ENCODE measurements at regions not wholly inside any gene's neighbourhood (a gene's known extent, or its start where the extent isn't known, plus 50 kb on each side); places are given as distances from the start of the nearest gene placed in this dataset.

GRCh38 chr4:124591637-124592036, 120.9 kb downstream of the ANKRD50 start:
- Histone ChIP-seq H3K9me3 (ENCODE audit: control insufficient read depth, low read length) (no peaks in the 10 kb centered on the region), H3K4me1 (ENCODE audit: control insufficient read depth, insufficient read depth, low read length, poor library complexity, severe bottlenecking) (no peaks in the 10 kb centered on the region), H3K4me3 (ENCODE audit: insufficient read depth, low read depth, low read length, poor library complexity, severe bottlenecking) (no peak overlapping the region), H3K27me3 (replicated peaks; ENCODE audit: control insufficient read depth, insufficient read depth, low read length, poor library complexity, severe bottlenecking) (no peaks in the 10 kb centered on the region), H3K27ac (ENCODE audit: insufficient read depth, low read length, poor library complexity, severe bottlenecking) (no peak overlapping the region), H3K36me3 (ENCODE audit: control insufficient read depth, insufficient read depth, low read length) (no peaks in the 10 kb centered on the region)
- DNase-seq = no peak

- Histone ChIP-seq H3K27ac (ENCODE audit: insufficient read depth, low read length, poor library complexity, severe bottlenecking) (no peak overlapping the region), H3K4me1 (ENCODE audit: control insufficient read depth, insufficient read depth, low read length, poor library complexity, severe bottlenecking) (no peaks in the 10 kb centered on the region), H3K36me3 (ENCODE audit: control insufficient read depth, insufficient read depth, low read length) (no peaks in the 10 kb centered on the region), H3K9me3 (ENCODE audit: control insufficient read depth, low read length) (no peaks in the 10 kb centered on the region), H3K4me3 (ENCODE audit: insufficient read depth, low read depth, low read length, poor library complexity, severe bottlenecking) (no peak overlapping the region), H3K27me3 (replicated peaks; ENCODE audit: control insufficient read depth, insufficient read depth, low read length, poor library complexity, severe bottlenecking) (no peaks in the 10 kb centered on the region)
- no peak for DNase-seq
These were observed 119.0 kb downstream of the ANKRD50 start for GRCh38 chr4:124593494-124593893.

GRCh38 chr4:124594945-124595344, 117.6 kb downstream of the ANKRD50 start:
- Histone ChIP-seq H3K27ac (ENCODE audit: insufficient read depth, low read length, poor library complexity, severe bottlenecking) (no peak overlapping the region), H3K4me3 (ENCODE audit: insufficient read depth, low read depth, low read length, poor library complexity, severe bottlenecking) (no peak overlapping the region), H3K9me3 (ENCODE audit: control insufficient read depth, low read length) (no peaks in the 10 kb centered on the region), H3K4me1 (ENCODE audit: control insufficient read depth, insufficient read depth, low read length, poor library complexity, severe bottlenecking) (no peaks in the 10 kb centered on the region), H3K36me3 (ENCODE audit: control insufficient read depth, insufficient read depth, low read length) (no peaks in the 10 kb centered on the region), H3K27me3 (replicated peaks; ENCODE audit: control insufficient read depth, insufficient read depth, low read length, poor library complexity, severe bottlenecking) (no peaks in the 10 kb centered on the region)
- no peak for DNase-seq

GRCh38 chr4:124596816-124597215, 115.7 kb downstream of the ANKRD50 start:
- DNase-seq = no peak
- Histone ChIP-seq H3K36me3 (ENCODE audit: control insufficient read depth, insufficient read depth, low read length) (no peaks in the 10 kb centered on the region), H3K27ac (ENCODE audit: insufficient read depth, low read length, poor library complexity, severe bottlenecking) (no peak overlapping the region), H3K9me3 (ENCODE audit: control insufficient read depth, low read length) (no peaks in the 10 kb centered on the region), H3K4me1 (ENCODE audit: control insufficient read depth, insufficient read depth, low read length, poor library complexity, severe bottlenecking) (no peaks in the 10 kb centered on the region), H3K27me3 (replicated peaks; ENCODE audit: control insufficient read depth, insufficient read depth, low read length, poor library complexity, severe bottlenecking) (no peaks in the 10 kb centered on the region), H3K4me3 (ENCODE audit: insufficient read depth, low read depth, low read length, poor library complexity, severe bottlenecking) (no peak overlapping the region)

- Histone ChIP-seq H3K36me3 (ENCODE audit: control insufficient read depth, insufficient read depth, low read length) (no peaks in the 10 kb centered on the region), H3K27me3 (replicated peaks; ENCODE audit: control insufficient read depth, insufficient read depth, low read length, poor library complexity, severe bottlenecking) (no peaks in the 10 kb centered on the region), H3K4me1 (ENCODE audit: control insufficient read depth, insufficient read depth, low read length, poor library complexity, severe bottlenecking) (no peaks in the 10 kb centered on the region), H3K4me3 (ENCODE audit: insufficient read depth, low read depth, low read length, poor library complexity, severe bottlenecking) (no peak overlapping the region), H3K27ac (ENCODE audit: insufficient read depth, low read length, poor library complexity, severe bottlenecking) (no peak overlapping the region), H3K9me3 (ENCODE audit: control insufficient read depth, low read length) (no peaks in the 10 kb centered on the region)
- no peak for DNase-seq
These were observed 102.3 kb downstream of the ANKRD50 start for GRCh38 chr4:124610211-124610610.

Measured in effector memory CD4-positive, alpha-beta T cell (primary cell).